IMR-90 (cell line): ENCODE measurements at regions not wholly inside any gene's neighbourhood (a gene's known extent, or its start where the extent isn't known, plus 50 kb on each side); places are given as distances from the start of the nearest gene placed in this dataset.

ENCODE experiments used
- ATAC-seq: fragments of 200-7000 bp; cut with Tn5 transposase; 2 replicates; pipeline ENCODE4 v1.9.1; 2020; ENCODE audit warnings: low read depth, mild to moderate bottlenecking, moderate library complexity
- BruUV-seq: library from RNA; stranded (reverse); fragments of 400-500 nt; replicated peaks from 2 replicates; lab custom pipeline; 2021; lab: Mats Ljungman, UMichigan
- CTCF ChIA-PET: fragments of 300-600 bp; formaldehyde crosslinking; extraction: SDS; loops from one replicate; lab custom pipeline; 2021; ENCODE audit warnings: antibody characterized with exemption; lab: Yijun Ruan, JAX
- POLR2A ChIA-PET: fragments of 300-600 bp; sonication (Branson Sonifier 250); formaldehyde crosslinking; loops from one replicate; lab custom pipeline; 2022; ENCODE audit warnings: antibody characterized with exemption; ENCODE audit not compliant: unreplicated experiment; lab: Charles Lee
- DNase-seq: peaks from one replicate; pipeline ENCODE4 v3.0.0; 2013
- H2AFZ ChIP-seq: replicated peaks from 2 replicates; pipeline ENCODE3; 2013; ENCODE audit warnings: low read length, mild to moderate bottlenecking; ENCODE audit not compliant: poor library complexity
- H2AK5ac ChIP-seq: 2 replicates; pipeline ENCODE4 v1.6.1; 2013; ENCODE audit warnings: low read depth, low read length, inconsistent platforms
- H2AK9ac ChIP-seq: replicated peaks from 2 replicates; pipeline ENCODE3; 2013; ENCODE audit warnings: mild to moderate bottlenecking, low read depth, low read length, moderate library complexity; ENCODE audit not compliant: poor library complexity
- H2BK120ac ChIP-seq: 2 replicates; pipeline ENCODE4 v1.6.1; 2013; ENCODE audit warnings: low read depth, low read length, inconsistent platforms
- H2BK15ac ChIP-seq: 3 replicates; pipeline ENCODE4 v1.6.1; 2013; ENCODE audit warnings: low read depth, low read length, inconsistent platforms
- H2BK20ac ChIP-seq: 2 replicates; pipeline ENCODE4 v1.6.1; 2013; ENCODE audit warnings: low read depth, mild to moderate bottlenecking, inconsistent platforms, low read length, moderate library complexity
- H2BK5ac ChIP-seq: 2 replicates; pipeline ENCODE4 v1.6.1; 2013; ENCODE audit warnings: mild to moderate bottlenecking, low read depth, low read length, inconsistent platforms; ENCODE audit not compliant: poor library complexity, severe bottlenecking
- H3K14ac ChIP-seq: replicated peaks from 2 replicates; pipeline ENCODE4 v1.6.1; 2013; ENCODE audit warnings: low read depth, low read length, inconsistent platforms
- H3K18ac ChIP-seq: 2 replicates; pipeline ENCODE4 v1.6.1; 2013; ENCODE audit warnings: low read depth, low read length, control low read depth
- H3K23ac ChIP-seq: 2 replicates; pipeline ENCODE4 v1.6.1; 2013; ENCODE audit warnings: low read depth, low read length, inconsistent platforms
- H3K27ac ChIP-seq: 2 replicates; pipeline ENCODE4 v1.5.1; 2013; ENCODE audit warnings: mild to moderate bottlenecking, control low read depth, low read length; ENCODE audit not compliant: insufficient read depth
- H3K27me3 ChIP-seq: 2 replicates; pipeline ENCODE4 v1.6.1; 2013; ENCODE audit warnings: low read length; ENCODE audit not compliant: control insufficient read depth, insufficient read depth
- H3K36me3 ChIP-seq: 2 replicates; pipeline ENCODE4 v1.6.1; 2013; ENCODE audit warnings: low read length, mixed read lengths; ENCODE audit not compliant: control insufficient read depth, insufficient read depth
- H3K4ac ChIP-seq: 2 replicates; pipeline ENCODE4 v1.6.1; 2013; ENCODE audit warnings: low read depth, low read length, inconsistent platforms
- H3K4me1 ChIP-seq: 2 replicates; pipeline ENCODE4 v1.6.1; 2013; ENCODE audit warnings: low read length, mixed read lengths; ENCODE audit not compliant: control insufficient read depth, insufficient read depth
- H3K4me2 ChIP-seq: 2 replicates; pipeline ENCODE4 v1.6.1; 2013; ENCODE audit warnings: low read depth, mild to moderate bottlenecking, control low read depth, low read length, moderate library complexity
- H3K4me3 ChIP-seq: 2 replicates; pipeline ENCODE4 v1.5.1; 2013; ENCODE audit warnings: low read depth, mild to moderate bottlenecking, control low read depth, low read length, moderate library complexity; ENCODE audit not compliant: insufficient read depth
- H3K56ac ChIP-seq: 2 replicates; pipeline ENCODE4 v1.6.1; 2013; ENCODE audit warnings: low read length, inconsistent platforms; ENCODE audit not compliant: insufficient read depth; ENCODE audit errors: extremely low read depth
- H3K79me1 ChIP-seq, 2 experiments: 2 replicates each; pipeline ENCODE4 v1.6.1; 2013; ENCODE audit warnings: low read length in 2 of 2, inconsistent platforms in 1 of 2, low read depth in 1 of 2
- H3K9ac ChIP-seq: 2 replicates; pipeline ENCODE4 v1.6.1; 2013; ENCODE audit warnings: low read depth, low read length, control low read depth
- H3K9me1 ChIP-seq: 2 replicates; pipeline ENCODE4 v1.6.1; 2013; ENCODE audit warnings: low read length, inconsistent platforms; ENCODE audit not compliant: insufficient read depth
- H3K9me3 ChIP-seq: 2 replicates; pipeline ENCODE4 v1.6.1; 2013; ENCODE audit warnings: low read length; ENCODE audit not compliant: control insufficient read depth, insufficient read depth
- H4K20me1 ChIP-seq: 2 replicates; pipeline ENCODE4 v1.6.1; 2013; ENCODE audit warnings: low read length, inconsistent platforms; ENCODE audit not compliant: insufficient read depth
- H4K5ac ChIP-seq: 2 replicates; pipeline ENCODE4 v1.6.1; 2013; ENCODE audit warnings: mild to moderate bottlenecking, low read depth, low read length, control low read depth
- H4K8ac ChIP-seq, 2 experiments: 2 replicates each; pipeline ENCODE4 v1.6.1; 2013; ENCODE audit warnings: low read depth in 2 of 2, low read length in 2 of 2, control low read depth in 1 of 2, inconsistent platforms in 1 of 2
- H4K91ac ChIP-seq: 2 replicates; pipeline ENCODE4 v1.6.1; 2013; ENCODE audit warnings: low read depth, low read length, inconsistent platforms; ENCODE audit not compliant: insufficient read depth
- CHD1 ChIP-seq: IDR thresholded peaks from 2 replicates; pipeline ENCODE4 v1.6.1; 2012; ENCODE audit warnings: low read depth, low read length, improper control_type of control experiment
- CTCF ChIP-seq: conservative IDR thresholded peaks from 2 replicates; pipeline ENCODE4 v1.5.1; 2012; ENCODE audit warnings: mild to moderate bottlenecking, low read depth, low read length, improper control_type of control experiment
- ELK1 ChIP-seq: fragments of 150-350 bp; IDR thresholded peaks from 2 replicates; pipeline ENCODE4 v1.6.1; 2016; ENCODE audit warnings: low read depth, mild to moderate bottlenecking, low read length, moderate library complexity, borderline replicate concordance
- FOS ChIP-seq: fragments of 150-350 bp; IDR thresholded peaks from 2 replicates; pipeline ENCODE4 v1.6.1; 2016; ENCODE audit warnings: low read depth, low read length
- MAFK ChIP-seq: IDR thresholded peaks from 2 replicates; pipeline ENCODE4 v1.6.1; 2012; ENCODE audit warnings: low read depth, low read length, improper control_type of control experiment
- MAZ ChIP-seq: IDR thresholded peaks from 2 replicates; pipeline ENCODE4 v1.6.1; 2012; ENCODE audit warnings: low read depth, mild to moderate bottlenecking, low read length, improper control_type of control experiment, moderate library complexity, borderline replicate concordance
- MXI1 ChIP-seq: IDR thresholded peaks from 2 replicates; pipeline ENCODE4 v1.6.1; 2012; ENCODE audit warnings: low read depth, mild to moderate bottlenecking, low read length, moderate library complexity, borderline replicate concordance
- RAD21 ChIP-seq: IDR thresholded peaks from 2 replicates; pipeline ENCODE4 v1.6.1; 2012; ENCODE audit warnings: low read length, improper control_type of control experiment
- RCOR1 ChIP-seq: IDR thresholded peaks from 2 replicates; pipeline ENCODE4 v1.6.1; 2012; ENCODE audit warnings: mild to moderate bottlenecking, low read length, improper control_type of control experiment; ENCODE audit not compliant: insufficient replicate concordance
- RFX5 ChIP-seq: IDR thresholded peaks from 2 replicates; pipeline ENCODE4 v1.8.0; 2012; ENCODE audit warnings: low read depth, mild to moderate bottlenecking, low read length, moderate library complexity
- SMC3 ChIP-seq: fragments of 150-350 bp; IDR thresholded peaks from 2 replicates; pipeline ENCODE4 v1.6.1; 2016; ENCODE audit warnings: low read depth, mild to moderate bottlenecking, antibody characterized with exemption, low read length, moderate library complexity
- USF2 ChIP-seq: fragments of 150-350 bp; IDR thresholded peaks from 2 replicates; pipeline ENCODE4 v1.6.1; 2017; ENCODE audit warnings: mild to moderate bottlenecking, antibody characterized with exemption, low read length, low read depth
- WGBS, 2 experiments: methylation state at CpG; one replicate each; pipeline versions ENCODE4 v1.1.5 to v1.1.7; 2013; ENCODE audit warnings: missing lambda C conversion rate in 2 of 2; ENCODE audit not compliant: insufficient read length in 1 of 2; ENCODE audit errors: extremely low coverage in 2 of 2; 5-methylcytosine and 5-hydroxymethylcytosine counted together
- dilution Hi-C: fragments of 300-500 bp; cut with HindIII; formaldehyde crosslinking; loops from one replicate; pipeline ENCODE4 v1.14.3; 2018; ENCODE audit warnings: low sequenced_read_pairs; ENCODE audit not compliant: unreplicated experiment
- in situ Hi-C: fragments of 300-500 bp; cut with MboI; formaldehyde crosslinking; loops from 3 replicates; pipeline ENCODE4 v1.14.3; 2019; ENCODE audit warnings: low sequenced_read_pairs, inconsistent platforms, mixed read lengths
- intact Hi-C: fragments of 100-400 bp; cut with micrococcal nuclease; formaldehyde crosslinking; loops from 2 replicates; pipeline ENCODE4 v1.10.0; 2022

- dilution Hi-C loops: no loop called here
- Histone ChIP-seq H3K23ac (no peak overlapping the region), H4K8ac (no peak overlapping the region), H3K4ac (no peak overlapping the region), H2BK120ac (no peak overlapping the region), H4K91ac (no peak overlapping the region), H2AK9ac (no peak overlapping the region), H3K79me1 (no peaks in the 10 kb centered on the region), H2BK15ac (no peak overlapping the region), H4K20me1 (no peaks in the 10 kb centered on the region), H3K4me3 (no peak overlapping the region), H2BK5ac (no peak overlapping the region), H3K27me3 (no peaks in the 10 kb centered on the region), H3K14ac (no peak overlapping the region), H3K36me3 (no peaks in the 10 kb centered on the region), H2BK20ac (no peak overlapping the region), H3K18ac (no peak overlapping the region), H3K4me2 (no peak overlapping the region), H4K5ac (no peak overlapping the region), H3K9me3 (peaks cover 6% of the 10 kb centered on the region; the same call in 1 of the 2 replicates), H3K56ac (no peak overlapping the region), H2AFZ (no peak overlapping the region), H2AK5ac (no peak overlapping the region), H3K4me1 (no peaks in the 10 kb centered on the region), H3K27ac (no peak overlapping the region), H3K9me1 (no peaks in the 10 kb centered on the region), H3K9ac (no peak overlapping the region)
- ChIA-PET POLR2A (no interaction called here), CTCF (no interaction called here)
- DNase-seq (no peak), ATAC-seq (no peak)
- no CpG with 5 or more reads among the region's 3 CpGs for WGBS, 2 experiments
- no TSS peak for BruUV-seq
- TF ChIP-seq CHD1: no peak
- TF ChIP-seq MXI1: no peak
- no peak for TF ChIP-seq RCOR1
- no peak for TF ChIP-seq USF2
- TF ChIP-seq FOS: no peak
- TF ChIP-seq MAZ: no peak
- TF ChIP-seq SMC3: no peak
- no peak for TF ChIP-seq ELK1
- TF ChIP-seq RAD21: no peak
- no peak for TF ChIP-seq RFX5
- no peak for TF ChIP-seq MAFK
- TF ChIP-seq CTCF: no peak
- intact Hi-C loops: no loop called here
- in situ Hi-C loops: no loop called here
Observed at GRCh38 chr4:175066923-175067627, 148.9 kb downstream of the ADAM29 start.
